OCI-LY7 (cell line): ENCODE measurements at regions not wholly inside any gene's neighbourhood (a gene's known extent, or its start where the extent isn't known, plus 50 kb on each side); places are given as distances from the start of the nearest gene placed in this dataset.

ENCODE experiments used
- BruUV-seq: library from RNA; stranded (reverse); fragments of 400-500 nt; replicated peaks from 2 replicates; lab custom pipeline; 2021; lab: Mats Ljungman, UMichigan
- CTCF ChIA-PET: fragments of 300-600 bp; sonication (Branson Sonifier 250); formaldehyde crosslinking; loops from one replicate; lab custom pipeline; 2022; ENCODE audit warnings: antibody characterized with exemption; ENCODE audit not compliant: unreplicated experiment; lab: Charles Lee
- POLR2A ChIA-PET: fragments of 300-600 bp; sonication (Branson Sonifier 250); formaldehyde crosslinking; loops from one replicate; lab custom pipeline; 2022; ENCODE audit warnings: antibody characterized with exemption; lab: Charles Lee
- DNase-seq: peaks from one replicate; pipeline ENCODE4 v3.0.0-alpha.2; 2015; ENCODE audit warnings: low spot score
- H2AFZ ChIP-seq: fragments of 200-600 bp; sonication (generic), shearing (Covaris generic); 2 replicates; pipeline ENCODE4 v1.6.1; 2014; ENCODE audit warnings: mild to moderate bottlenecking, antibody characterized with exemption, low read length, moderate library complexity
- H3K27ac ChIP-seq: fragments of 200-600 bp; sonication (generic); 2 replicates; pipeline ENCODE4 v1.5.1; 2014; ENCODE audit warnings: mixed run types, low read depth, mild to moderate bottlenecking, moderate library complexity, low read length, inconsistent platforms; ENCODE audit not compliant: poor library complexity, severe bottlenecking
- H3K36me3 ChIP-seq: fragments of 200-600 bp; sonication (generic); 2 replicates; pipeline ENCODE4 v1.6.1; 2014; ENCODE audit warnings: mild to moderate bottlenecking, antibody characterized with exemption, low read length, moderate library complexity, mixed read lengths; ENCODE audit not compliant: insufficient read depth
- H3K4me1 ChIP-seq: fragments of 200-600 bp; sonication (generic); 2 replicates; pipeline ENCODE4 v1.5.1; 2014; ENCODE audit warnings: mild to moderate bottlenecking, low read length; ENCODE audit not compliant: insufficient read depth, poor library complexity, severe bottlenecking
- H3K4me2 ChIP-seq: fragments of 200-600 bp; sonication (generic); 2 replicates; pipeline ENCODE4 v1.6.1; 2014; ENCODE audit warnings: mild to moderate bottlenecking, low read length
- H3K4me3 ChIP-seq: fragments of 200-600 bp; sonication (generic); 2 replicates; pipeline ENCODE4 v1.5.1; 2014; ENCODE audit warnings: mild to moderate bottlenecking, low read depth, low read length; ENCODE audit not compliant: poor library complexity, severe bottlenecking
- H3K79me2 ChIP-seq: fragments of 200-600 bp; sonication (generic); 2 replicates; pipeline ENCODE4 v1.6.1; 2016; ENCODE audit warnings: low read depth, mild to moderate bottlenecking, low read length, moderate library complexity, mixed read lengths; ENCODE audit not compliant: insufficient read depth
- H3K9me2 ChIP-seq: fragments of 200-600 bp; sonication (generic); 2 replicates; pipeline ENCODE4 v1.6.1; 2016; ENCODE audit warnings: mild to moderate bottlenecking, low read length, mixed read lengths; ENCODE audit not compliant: insufficient read depth
- H3K9me3 ChIP-seq: fragments of 200-600 bp; sonication (generic); 2 replicates; pipeline ENCODE4 v1.6.1; 2014; ENCODE audit warnings: mild to moderate bottlenecking, mixed run types, low read length, mixed read lengths
- H4K20me1 ChIP-seq: fragments of 200-600 bp; sonication (generic); 2 replicates; pipeline ENCODE4 v1.6.1; 2014; ENCODE audit warnings: mild to moderate bottlenecking, antibody characterized with exemption, low read length, moderate library complexity, mixed read lengths; ENCODE audit not compliant: insufficient read depth
- EZH2phosphoT487 ChIP-seq: fragments of 200-600 bp; sonication (generic); IDR thresholded peaks from 2 replicates; pipeline ENCODE4 v1.6.1; 2018; ENCODE audit warnings: low read depth, borderline replicate concordance, mild to moderate bottlenecking, mixed run types, antibody characterized with exemption, low read length, moderate library complexity, mixed read lengths
- intact Hi-C: fragments of 100-400 bp; cut with micrococcal nuclease; formaldehyde crosslinking; loops from one replicate; pipeline ENCODE4 v1.10.0; 2022; ENCODE audit not compliant: unreplicated experiment
- TF ChIP-seq, protein P1 (sequence below): fragments of 200-600 bp; sonication (generic); conservative IDR thresholded peaks from 2 replicates; pipeline ENCODE4 v1.5.1; 2014; ENCODE audit warnings: mild to moderate bottlenecking, antibody characterized with exemption, low read length, moderate library complexity, mixed read lengths

DNA sequence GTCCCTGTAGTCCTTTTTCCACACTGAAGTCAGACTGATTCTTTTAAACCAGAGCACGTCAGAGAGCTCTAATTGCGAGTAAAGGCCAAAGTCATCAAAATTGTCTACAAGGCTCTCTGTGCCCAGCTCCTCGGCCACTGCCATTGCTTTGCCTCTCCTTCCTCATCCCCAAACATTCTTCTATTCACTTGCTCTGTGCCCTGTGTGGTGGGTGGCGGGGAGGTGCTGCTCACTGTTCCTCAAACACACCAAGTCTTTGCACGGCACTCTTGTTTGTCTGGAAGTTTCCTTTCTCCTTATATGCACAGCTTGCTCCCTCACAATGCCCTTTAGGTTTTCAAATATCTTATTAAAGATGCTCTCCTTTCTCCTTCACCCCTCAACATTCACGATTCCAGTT lies 100.1 kb upstream of the FSHR start:
- TF ChIP-seq, protein P1, sequence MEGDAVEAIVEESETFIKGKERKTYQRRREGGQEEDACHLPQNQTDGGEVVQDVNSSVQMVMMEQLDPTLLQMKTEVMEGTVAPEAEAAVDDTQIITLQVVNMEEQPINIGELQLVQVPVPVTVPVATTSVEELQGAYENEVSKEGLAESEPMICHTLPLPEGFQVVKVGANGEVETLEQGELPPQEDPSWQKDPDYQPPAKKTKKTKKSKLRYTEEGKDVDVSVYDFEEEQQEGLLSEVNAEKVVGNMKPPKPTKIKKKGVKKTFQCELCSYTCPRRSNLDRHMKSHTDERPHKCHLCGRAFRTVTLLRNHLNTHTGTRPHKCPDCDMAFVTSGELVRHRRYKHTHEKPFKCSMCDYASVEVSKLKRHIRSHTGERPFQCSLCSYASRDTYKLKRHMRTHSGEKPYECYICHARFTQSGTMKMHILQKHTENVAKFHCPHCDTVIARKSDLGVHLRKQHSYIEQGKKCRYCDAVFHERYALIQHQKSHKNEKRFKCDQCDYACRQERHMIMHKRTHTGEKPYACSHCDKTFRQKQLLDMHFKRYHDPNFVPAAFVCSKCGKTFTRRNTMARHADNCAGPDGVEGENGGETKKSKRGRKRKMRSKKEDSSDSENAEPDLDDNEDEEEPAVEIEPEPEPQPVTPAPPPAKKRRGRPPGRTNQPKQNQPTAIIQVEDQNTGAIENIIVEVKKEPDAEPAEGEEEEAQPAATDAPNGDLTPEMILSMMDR = no peak
- no peak for TF ChIP-seq EZH2phosphoT487
- no peak overlapping the region for H3K4me2 ChIP-seq
- BruUV-seq = no TSS peak
- H3K9me2 ChIP-seq = no peaks in the 10 kb centered on the region
- no peak overlapping the region for H3K4me3 ChIP-seq
- CTCF ChIA-PET = no interaction called here
- no peaks in the 10 kb centered on the region for H3K4me1 ChIP-seq
- intact Hi-C loops = no loop called here
- H3K9me3 ChIP-seq = no peaks in the 10 kb centered on the region
- H2AFZ ChIP-seq = no peak overlapping the region
- no peaks in the 10 kb centered on the region for H3K79me2 ChIP-seq
- H3K27ac ChIP-seq = no peak overlapping the region
- DNase-seq = no peak
- H3K36me3 ChIP-seq = no peaks in the 10 kb centered on the region
- POLR2A ChIA-PET = interaction anchor here (0.6 kb wide), 1 partner anchor 122 kb away, joined by 5 read pairs; no protein-coding TSS in a partner anchor
- H4K20me1 ChIP-seq = no peaks in the 10 kb centered on the region

DNA sequence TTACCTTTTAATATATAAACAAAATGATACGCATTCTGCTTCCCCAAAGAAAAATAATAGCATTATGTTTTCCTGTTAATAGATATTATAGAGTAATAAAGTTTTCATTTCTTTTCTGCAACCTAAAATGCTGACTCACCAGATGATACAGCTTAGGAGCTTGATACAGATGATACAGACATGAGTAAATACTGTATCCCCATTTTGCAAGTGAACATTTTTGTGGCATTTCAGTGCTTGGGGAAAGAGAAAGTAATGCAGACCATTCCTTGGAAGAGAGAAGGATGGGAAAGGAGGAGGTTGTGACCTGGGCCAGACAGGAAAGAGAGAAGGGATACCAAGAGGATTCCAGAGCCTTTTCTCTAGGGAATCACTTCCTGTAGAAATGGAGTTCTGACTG lies 97.5 kb upstream of the FSHR start:
- TF ChIP-seq, protein P1 = no peak
- TF ChIP-seq EZH2phosphoT487 = no peak
- Histone ChIP-seq H3K4me1 (no peaks in the 10 kb centered on the region), H2AFZ (no peak overlapping the region), H3K79me2 (no peaks in the 10 kb centered on the region), H3K4me3 (no peak overlapping the region), H3K4me2 (no peak overlapping the region), H3K36me3 (no peaks in the 10 kb centered on the region), H3K9me3 (no peaks in the 10 kb centered on the region), H4K20me1 (no peaks in the 10 kb centered on the region), H3K27ac (no peak overlapping the region), H3K9me2 (no peaks in the 10 kb centered on the region)
- intact Hi-C loops = no loop called here
- POLR2A ChIA-PET = no interaction called here
- no peak for DNase-seq
- CTCF ChIA-PET = no interaction called here
- BruUV-seq = no TSS peak

DNA sequence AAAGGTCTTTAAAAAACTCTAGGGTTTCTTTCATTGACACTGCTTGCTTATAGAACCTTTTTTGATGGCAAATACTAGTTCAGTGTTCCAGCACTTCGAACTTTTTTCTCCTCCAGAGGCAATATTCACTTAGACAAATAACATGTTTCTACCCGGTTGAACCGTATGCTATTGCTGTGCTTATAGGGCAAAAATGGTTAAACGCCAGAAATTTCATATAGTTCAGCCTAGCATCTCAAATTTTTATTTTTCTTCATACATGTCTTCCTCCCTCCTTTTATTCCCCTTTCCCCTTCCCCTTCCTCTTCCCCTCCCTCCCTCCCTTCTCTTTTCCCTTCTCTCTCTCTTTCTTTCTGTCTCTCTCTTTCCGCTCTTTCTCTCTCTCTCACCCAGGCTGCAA lies 96.9 kb upstream of the FSHR start:
- ChIA-PET CTCF (no interaction called here), POLR2A (no interaction called here)
- Histone ChIP-seq H3K4me2 (no peak overlapping the region), H3K9me3 (no peaks in the 10 kb centered on the region), H3K9me2 (no peaks in the 10 kb centered on the region), H3K36me3 (no peaks in the 10 kb centered on the region), H2AFZ (no peak overlapping the region), H4K20me1 (no peaks in the 10 kb centered on the region), H3K79me2 (no peaks in the 10 kb centered on the region), H3K27ac (no peak overlapping the region), H3K4me1 (no peaks in the 10 kb centered on the region), H3K4me3 (no peak overlapping the region)
- no peak for DNase-seq
- BruUV-seq = no TSS peak
- TF ChIP-seq, protein P1 = no peak
- intact Hi-C loops = no loop called here
